Neural progenitor cell (in vitro differentiated cells): ENCODE measurements at regions not wholly inside any gene's neighbourhood (a gene's known extent, or its start where the extent isn't known, plus 50 kb on each side); places are given as distances from the start of the nearest gene placed in this dataset.

Source experiments
- EZH2phosphoT487 ChIP-seq: fragments of 200-600 bp; sonication (generic); IDR thresholded peaks from 2 replicates; pipeline ENCODE4 v1.6.1; 2017; ENCODE audit warnings: antibody characterized with exemption
- TF ChIP-seq, protein P1 (sequence below): fragments of 200-600 bp; sonication (generic); IDR thresholded peaks from 2 replicates; pipeline ENCODE4 v1.5.1; 2017; ENCODE audit warnings: antibody characterized with exemption, mild to moderate bottlenecking

DNA sequence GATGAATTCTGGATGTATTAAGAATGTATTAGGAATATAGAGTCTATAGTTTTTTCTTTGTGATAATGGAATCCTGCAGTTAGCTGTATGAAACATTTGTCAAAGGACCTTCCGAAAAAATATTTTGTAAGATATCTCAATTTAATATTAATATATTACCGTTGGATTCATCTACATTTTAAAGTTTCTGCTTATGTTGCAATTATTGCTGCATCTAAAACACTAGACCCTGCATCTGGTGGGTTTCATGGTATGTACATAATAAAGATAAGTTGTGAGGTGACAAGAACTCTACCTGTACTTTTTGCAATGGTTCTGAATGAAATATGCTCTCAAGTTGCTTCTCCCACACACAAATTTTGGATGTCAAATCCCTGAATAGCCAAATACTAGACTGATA is 565.9 kb upstream of the FBXO33 start:
- TF ChIP-seq, protein P1, sequence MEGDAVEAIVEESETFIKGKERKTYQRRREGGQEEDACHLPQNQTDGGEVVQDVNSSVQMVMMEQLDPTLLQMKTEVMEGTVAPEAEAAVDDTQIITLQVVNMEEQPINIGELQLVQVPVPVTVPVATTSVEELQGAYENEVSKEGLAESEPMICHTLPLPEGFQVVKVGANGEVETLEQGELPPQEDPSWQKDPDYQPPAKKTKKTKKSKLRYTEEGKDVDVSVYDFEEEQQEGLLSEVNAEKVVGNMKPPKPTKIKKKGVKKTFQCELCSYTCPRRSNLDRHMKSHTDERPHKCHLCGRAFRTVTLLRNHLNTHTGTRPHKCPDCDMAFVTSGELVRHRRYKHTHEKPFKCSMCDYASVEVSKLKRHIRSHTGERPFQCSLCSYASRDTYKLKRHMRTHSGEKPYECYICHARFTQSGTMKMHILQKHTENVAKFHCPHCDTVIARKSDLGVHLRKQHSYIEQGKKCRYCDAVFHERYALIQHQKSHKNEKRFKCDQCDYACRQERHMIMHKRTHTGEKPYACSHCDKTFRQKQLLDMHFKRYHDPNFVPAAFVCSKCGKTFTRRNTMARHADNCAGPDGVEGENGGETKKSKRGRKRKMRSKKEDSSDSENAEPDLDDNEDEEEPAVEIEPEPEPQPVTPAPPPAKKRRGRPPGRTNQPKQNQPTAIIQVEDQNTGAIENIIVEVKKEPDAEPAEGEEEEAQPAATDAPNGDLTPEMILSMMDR = no peak
- no peak for TF ChIP-seq EZH2phosphoT487
